Loucy (cell line): ENCODE measurements at regions not wholly inside any gene's neighbourhood (a gene's known extent, or its start where the extent isn't known, plus 50 kb on each side); places are given as distances from the start of the nearest gene placed in this dataset.

Source experiments
- EZH2phosphoT487 ChIP-seq: fragments of 200-600 bp; IDR thresholded peaks from 2 replicates; pipeline ENCODE4 v1.6.1; 2018; ENCODE audit warnings: antibody characterized with exemption, mild to moderate bottlenecking, moderate library complexity, borderline replicate concordance
- TF ChIP-seq, protein P1 (sequence below): fragments of 200-600 bp; sonication (generic); conservative IDR thresholded peaks from 2 replicates; pipeline ENCODE4 v1.5.1; 2014; ENCODE audit warnings: mild to moderate bottlenecking, antibody characterized with exemption, low read length

GRCh38 chr5:19319252-19319651 is 668.7 kb downstream of the CDH18 start:
- TF ChIP-seq, protein P1, sequence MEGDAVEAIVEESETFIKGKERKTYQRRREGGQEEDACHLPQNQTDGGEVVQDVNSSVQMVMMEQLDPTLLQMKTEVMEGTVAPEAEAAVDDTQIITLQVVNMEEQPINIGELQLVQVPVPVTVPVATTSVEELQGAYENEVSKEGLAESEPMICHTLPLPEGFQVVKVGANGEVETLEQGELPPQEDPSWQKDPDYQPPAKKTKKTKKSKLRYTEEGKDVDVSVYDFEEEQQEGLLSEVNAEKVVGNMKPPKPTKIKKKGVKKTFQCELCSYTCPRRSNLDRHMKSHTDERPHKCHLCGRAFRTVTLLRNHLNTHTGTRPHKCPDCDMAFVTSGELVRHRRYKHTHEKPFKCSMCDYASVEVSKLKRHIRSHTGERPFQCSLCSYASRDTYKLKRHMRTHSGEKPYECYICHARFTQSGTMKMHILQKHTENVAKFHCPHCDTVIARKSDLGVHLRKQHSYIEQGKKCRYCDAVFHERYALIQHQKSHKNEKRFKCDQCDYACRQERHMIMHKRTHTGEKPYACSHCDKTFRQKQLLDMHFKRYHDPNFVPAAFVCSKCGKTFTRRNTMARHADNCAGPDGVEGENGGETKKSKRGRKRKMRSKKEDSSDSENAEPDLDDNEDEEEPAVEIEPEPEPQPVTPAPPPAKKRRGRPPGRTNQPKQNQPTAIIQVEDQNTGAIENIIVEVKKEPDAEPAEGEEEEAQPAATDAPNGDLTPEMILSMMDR = no peak
- TF ChIP-seq EZH2phosphoT487 = no peak
